Globus pallidus (tissue), 1 donor: ENCODE measurements at regions not wholly inside any gene's neighbourhood (a gene's known extent, or its start where the extent isn't known, plus 50 kb on each side); places are given as distances from the start of the nearest gene placed in this dataset.
A peak's percentile ranks its signal among the peaks of the same experiment; 100 is the strongest.
"Not testable (repeated sequence)": the region's sequence is repeated elsewhere in the genome, so short reads cannot be mapped to it uniquely, and the experiment has no call there.

Source experiments
- DNase-seq: peaks from one replicate; pipeline ENCODE4 v3.0.0-alpha.2; 2015; ENCODE audit warnings: low spot score

GRCh38 chr9:2395814-2396612, 225.6 kb upstream of the VLDLR start:
- no peak for DNase-seq

- DNase-seq: no peak
These were observed 224.8 kb upstream of the VLDLR start for GRCh38 chr9:2396622-2397285.

- DNase-seq: not testable (repeated sequence)
These were observed 223.7 kb upstream of the VLDLR start for GRCh38 chr9:2397875-2398274.

GRCh38 chr9:2401746-2402145, 219.8 kb upstream of the VLDLR start:
- DNase-seq: not testable (repeated sequence)

GRCh38 chr9:2403701-2404100, 217.9 kb upstream of the VLDLR start:
- DNase-seq: no peak

GRCh38 chr9:2406252-2406651, 215.3 kb upstream of the VLDLR start:
- DNase-seq: no peak

- no peak for DNase-seq
These were observed 214.1 kb upstream of the VLDLR start for GRCh38 chr9:2407450-2407849.

GRCh38 chr9:2411459-2412215, 209.9 kb upstream of the VLDLR start:
- DNase-seq: peak; percentile 48

GRCh38 chr9:2413160-2413805, 208.3 kb upstream of the VLDLR start:
- DNase-seq: no peak

- DNase-seq: no peak
These were observed 207.1 kb upstream of the VLDLR start for GRCh38 chr9:2414465-2414864.

- DNase-seq: no peak
These were observed 206.3 kb upstream of the VLDLR start for GRCh38 chr9:2415326-2415725.

- no peak for DNase-seq
These were observed 203.9 kb upstream of the VLDLR start for GRCh38 chr9:2417730-2418129.

- peak; percentile 20 for DNase-seq
These were observed 203.0 kb upstream of the VLDLR start for GRCh38 chr9:2418619-2419018.

- no peak for DNase-seq
These were observed 202.2 kb upstream of the VLDLR start for GRCh38 chr9:2419347-2419746.

GRCh38 chr9:2420543-2420942, 201.0 kb upstream of the VLDLR start:
- no peak for DNase-seq

- DNase-seq: no peak
These were observed 197.0 kb upstream of the VLDLR start for GRCh38 chr9:2424619-2425033.

- no peak for DNase-seq
These were observed 195.9 kb upstream of the VLDLR start for GRCh38 chr9:2425676-2426075.

GRCh38 chr9:2427120-2427891, 194.3 kb upstream of the VLDLR start:
- no peak for DNase-seq

GRCh38 chr9:2439957-2440356, 181.6 kb upstream of the VLDLR start:
- DNase-seq: no peak

- not testable (repeated sequence) for DNase-seq
These were observed 177.7 kb upstream of the VLDLR start for GRCh38 chr9:2443933-2444332.

- no peak for DNase-seq
These were observed 173.3 kb upstream of the VLDLR start for GRCh38 chr9:2448193-2448738.
